ENCODE measurements at regions not wholly inside any gene's neighbourhood (a gene's known extent, or its start where the extent isn't known, plus 50 kb on each side); places are given as distances from the start of the nearest gene placed in this dataset.
A peak's percentile ranks its signal among the peaks of the same experiment; 100 is the strongest.

DNA sequence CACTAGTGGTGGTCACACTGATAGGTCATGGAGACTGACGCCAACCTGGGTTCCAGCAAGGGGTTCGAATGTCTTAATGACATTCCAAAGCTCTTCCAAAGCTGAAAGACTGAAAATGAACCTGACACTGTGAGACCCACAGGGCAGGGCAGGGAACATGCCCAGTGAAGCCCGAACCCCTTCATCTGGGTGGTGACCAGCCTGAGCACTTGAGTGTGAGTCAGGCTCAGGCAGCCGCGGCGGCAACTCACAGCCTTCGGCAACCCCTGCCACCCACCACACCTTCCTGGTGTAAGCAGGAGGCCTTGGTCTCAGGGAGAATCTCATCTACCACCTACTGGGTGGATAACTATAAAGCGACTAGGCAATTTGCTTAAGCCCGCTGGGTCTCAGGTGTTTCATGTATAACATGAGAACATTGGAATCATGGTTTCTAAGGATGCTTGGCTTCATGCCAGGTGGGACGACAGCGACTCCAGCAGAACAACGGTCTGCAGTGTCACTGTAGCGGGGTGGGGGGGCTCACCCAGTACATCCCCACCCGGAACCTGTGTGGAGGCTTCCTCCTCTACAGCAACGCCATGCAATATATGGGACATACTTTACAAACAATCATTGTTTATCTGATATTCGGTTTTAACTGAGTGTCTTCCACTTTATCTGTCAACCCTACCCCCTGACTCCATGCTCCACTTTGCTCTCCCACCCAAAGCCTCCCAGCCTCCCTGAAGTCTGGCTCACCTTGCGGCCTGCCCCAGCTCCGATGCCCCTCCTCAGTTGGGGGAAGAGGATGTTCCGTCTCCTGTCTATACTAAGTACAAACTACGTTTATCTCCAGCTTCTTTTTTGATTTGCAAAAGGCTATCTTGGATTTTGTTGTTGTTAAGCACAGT, 125.0 kb upstream of the MEF2A start:
- Histone ChIP-seq H3K27me3 (ENCODE audit: control insufficient read depth, insufficient read depth, low read length) (no peaks in the 10 kb centered on the region), H3K36me3 (replicated peaks; ENCODE audit: control insufficient read depth, insufficient read depth, low read length) (no peaks in the 10 kb centered on the region), H3K4me3 (ENCODE audit: insufficient read depth, low read depth, low read length) (no peak overlapping the region)
- DNase-seq: peak; percentile 15

DNA sequence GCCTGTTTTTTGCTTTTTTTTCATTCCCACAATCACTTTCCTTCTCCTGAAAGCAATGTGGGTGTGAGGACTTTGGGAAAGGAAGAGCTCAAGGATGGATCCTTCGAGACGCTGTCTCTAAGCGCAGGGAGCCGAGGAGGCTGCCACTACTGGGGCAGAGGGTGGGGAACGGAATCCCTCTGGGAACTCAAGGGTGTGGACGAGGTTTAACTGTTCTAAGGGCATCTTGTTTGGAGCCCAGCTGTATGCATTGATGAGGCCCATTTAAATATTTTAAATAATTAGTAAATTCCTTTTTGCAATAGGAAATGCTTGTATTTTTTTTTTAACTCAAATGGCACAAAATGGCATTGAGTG, 124.4 kb upstream of the MEF2A start:
- Histone ChIP-seq H3K4me3 (ENCODE audit: insufficient read depth, low read depth, low read length) (no peak overlapping the region), H3K27me3 (ENCODE audit: control insufficient read depth, insufficient read depth, low read length) (no peaks in the 10 kb centered on the region), H3K36me3 (replicated peaks; ENCODE audit: control insufficient read depth, insufficient read depth, low read length) (no peaks in the 10 kb centered on the region)
- peak; percentile 27 for DNase-seq

DNA sequence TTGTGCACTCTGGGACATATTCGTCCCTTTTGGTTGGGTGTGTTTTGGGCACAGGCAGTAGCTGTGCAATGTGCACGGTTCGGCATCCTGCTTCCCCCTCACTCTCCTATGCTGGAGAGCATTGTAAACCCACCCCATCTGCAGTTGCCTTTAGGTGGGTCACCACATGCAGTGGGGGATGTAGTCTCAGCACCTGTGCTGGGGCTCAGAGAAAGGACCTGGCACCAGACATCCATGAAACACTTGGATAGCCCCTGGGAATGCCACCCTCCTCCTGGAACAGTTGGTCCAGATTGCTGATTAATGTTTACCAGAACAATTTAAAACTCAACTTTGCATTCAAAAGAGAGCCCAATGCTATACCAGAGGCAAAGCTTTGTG, 123.9 kb upstream of the MEF2A start:
- Histone ChIP-seq H3K27me3 (ENCODE audit: control insufficient read depth, insufficient read depth, low read length) (no peaks in the 10 kb centered on the region), H3K36me3 (replicated peaks; ENCODE audit: control insufficient read depth, insufficient read depth, low read length) (no peaks in the 10 kb centered on the region), H3K4me3 (ENCODE audit: insufficient read depth, low read depth, low read length) (no peak overlapping the region)
- no peak for DNase-seq

DNA sequence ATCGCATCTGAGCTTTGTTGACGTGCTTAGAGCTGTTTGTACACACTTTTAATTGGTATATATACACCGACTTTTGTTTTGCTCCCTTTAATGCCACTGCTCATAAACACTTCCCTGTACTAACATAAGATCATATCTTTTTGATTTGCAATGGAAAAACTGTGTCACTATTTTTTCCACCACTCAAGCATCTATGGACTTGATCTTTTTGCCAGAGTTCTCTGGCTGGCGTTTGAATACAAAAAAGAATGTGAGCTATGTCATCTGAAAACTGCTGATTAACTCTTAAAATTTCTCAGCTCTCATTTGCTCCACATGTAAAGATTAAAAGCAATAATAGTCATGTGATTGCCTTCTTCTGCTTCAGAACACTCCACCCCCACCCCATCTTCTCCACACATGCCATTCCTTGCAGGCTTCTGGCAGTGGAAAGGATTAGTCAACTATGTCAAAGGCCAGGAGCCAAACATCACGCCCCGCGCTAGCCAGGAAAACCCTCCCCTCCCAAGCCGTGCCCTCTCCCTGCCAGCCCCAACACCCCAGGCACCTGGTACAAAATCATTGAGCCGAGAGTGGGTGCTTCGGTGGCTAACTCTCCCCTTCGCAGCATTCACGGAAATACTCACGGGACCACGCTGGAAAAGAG, 123.4 kb upstream of the MEF2A start:
- Histone ChIP-seq H3K4me3 (ENCODE audit: insufficient read depth, low read depth, low read length) (no peak overlapping the region), H3K36me3 (replicated peaks; ENCODE audit: control insufficient read depth, insufficient read depth, low read length) (no peaks in the 10 kb centered on the region), H3K27me3 (ENCODE audit: control insufficient read depth, insufficient read depth, low read length) (no peaks in the 10 kb centered on the region)
- peak; percentile 23 for DNase-seq

DNA sequence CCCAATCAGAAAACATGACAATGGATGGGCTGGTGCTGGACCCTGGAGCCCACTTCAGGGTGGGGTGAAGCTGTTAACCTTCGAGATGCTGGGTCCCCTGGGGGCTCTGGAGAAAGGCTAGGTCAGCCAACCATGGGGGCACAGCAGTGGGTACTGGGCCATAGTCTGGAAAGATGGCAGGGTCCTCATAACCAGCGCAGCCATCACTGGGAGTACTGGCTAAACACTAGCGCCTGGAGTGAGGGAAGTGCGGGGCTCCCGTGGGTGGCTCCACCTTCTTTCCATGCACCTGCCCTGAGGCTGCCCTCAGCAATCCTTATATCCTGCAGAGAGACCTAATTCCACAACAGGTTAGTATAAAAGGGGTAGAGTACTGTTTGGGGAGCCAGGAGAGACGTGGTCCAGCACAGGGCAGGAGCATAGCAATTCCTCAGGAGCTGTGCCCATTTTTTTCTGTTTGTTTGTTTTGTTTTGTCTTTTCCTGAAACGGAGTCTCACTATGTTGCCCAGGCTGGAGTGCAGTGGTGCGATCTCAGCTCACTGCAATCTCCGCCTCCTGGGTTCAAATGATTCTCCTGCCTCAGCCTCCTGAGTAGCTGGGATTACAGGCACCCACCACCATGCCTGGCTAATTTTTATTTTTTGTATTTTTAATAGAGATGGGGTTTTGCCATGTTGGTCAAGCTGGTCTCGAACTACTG, 122.6 kb upstream of the MEF2A start:
- Histone ChIP-seq H3K27me3 (ENCODE audit: control insufficient read depth, insufficient read depth, low read length) (no peaks in the 10 kb centered on the region), H3K4me3 (ENCODE audit: insufficient read depth, low read depth, low read length) (no peak overlapping the region), H3K36me3 (replicated peaks; ENCODE audit: control insufficient read depth, insufficient read depth, low read length) (no peaks in the 10 kb centered on the region)
- peak; percentile 19 for DNase-seq

DNA sequence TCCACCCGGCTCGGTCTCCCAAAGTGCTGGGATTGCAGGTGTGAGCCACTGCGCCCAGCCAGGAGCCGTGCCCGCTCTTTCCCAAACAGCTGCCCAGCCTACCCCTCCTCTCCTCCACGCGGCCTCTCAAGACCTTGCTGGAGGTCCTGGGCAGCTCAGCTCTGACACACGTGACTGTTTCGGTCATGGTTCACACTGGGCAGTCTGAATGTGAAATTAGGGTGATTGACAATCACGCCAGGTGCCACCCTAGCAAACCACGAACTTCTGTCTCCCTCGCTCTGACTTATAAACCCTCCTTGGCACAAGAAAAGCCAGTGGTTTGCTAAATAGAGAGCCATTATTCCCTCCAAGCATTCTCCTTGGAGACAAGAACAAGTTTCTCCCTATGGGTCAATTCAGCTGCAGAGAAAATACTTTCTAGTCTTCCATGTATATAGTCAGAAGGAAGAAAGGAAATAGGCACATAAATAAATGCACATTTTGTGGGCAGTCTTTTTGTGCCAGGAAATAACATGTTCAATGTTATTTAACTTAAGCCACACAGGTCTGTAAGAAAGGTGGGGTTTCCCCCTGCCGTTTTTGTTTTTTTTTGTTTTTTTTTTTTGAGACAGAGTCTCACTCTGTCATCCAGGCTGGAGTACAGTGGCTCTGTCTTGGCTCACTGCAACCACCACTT, 121.9 kb upstream of the MEF2A start:
- no peaks in the 10 kb centered on the region for H3K27me3 ChIP-seq (ENCODE audit: control insufficient read depth, insufficient read depth, low read length)
- H3K4me3 ChIP-seq (ENCODE audit: insufficient read depth, low read depth, low read length): no peak overlapping the region
- H3K36me3 ChIP-seq (replicated peaks; ENCODE audit: control insufficient read depth, insufficient read depth, low read length): no peaks in the 10 kb centered on the region
- DNase-seq: no peak

DNA sequence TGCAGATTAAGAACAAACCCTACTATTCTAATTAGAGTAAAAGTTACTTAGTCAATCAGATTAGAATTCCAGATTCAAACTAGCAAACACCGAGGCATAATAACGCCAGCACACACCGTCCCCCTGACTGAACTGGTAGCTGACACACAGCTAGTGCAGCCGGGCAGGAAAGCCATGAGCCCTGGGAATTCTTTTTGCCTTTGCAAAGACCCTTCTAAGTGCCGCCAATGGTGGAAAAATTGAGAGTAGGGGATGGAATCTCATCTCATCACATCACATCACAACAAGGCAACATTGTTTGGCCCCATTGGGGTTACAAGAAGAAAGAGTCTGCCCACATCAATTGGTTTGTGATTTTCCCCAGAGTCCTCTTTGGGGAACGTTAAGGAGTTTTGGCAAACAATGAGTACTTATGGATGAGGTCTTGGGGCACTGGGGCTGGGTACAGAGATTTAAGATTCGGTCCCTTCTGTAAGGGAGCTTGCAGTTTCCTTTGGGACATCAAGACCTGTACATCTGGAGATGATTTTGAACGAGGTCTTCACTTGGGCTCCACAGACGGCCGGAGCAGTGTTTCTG, 120.4 kb upstream of the MEF2A start:
- DNase-seq: no peak
- H3K36me3 ChIP-seq (replicated peaks; ENCODE audit: control insufficient read depth, insufficient read depth, low read length): no peaks in the 10 kb centered on the region

DNA sequence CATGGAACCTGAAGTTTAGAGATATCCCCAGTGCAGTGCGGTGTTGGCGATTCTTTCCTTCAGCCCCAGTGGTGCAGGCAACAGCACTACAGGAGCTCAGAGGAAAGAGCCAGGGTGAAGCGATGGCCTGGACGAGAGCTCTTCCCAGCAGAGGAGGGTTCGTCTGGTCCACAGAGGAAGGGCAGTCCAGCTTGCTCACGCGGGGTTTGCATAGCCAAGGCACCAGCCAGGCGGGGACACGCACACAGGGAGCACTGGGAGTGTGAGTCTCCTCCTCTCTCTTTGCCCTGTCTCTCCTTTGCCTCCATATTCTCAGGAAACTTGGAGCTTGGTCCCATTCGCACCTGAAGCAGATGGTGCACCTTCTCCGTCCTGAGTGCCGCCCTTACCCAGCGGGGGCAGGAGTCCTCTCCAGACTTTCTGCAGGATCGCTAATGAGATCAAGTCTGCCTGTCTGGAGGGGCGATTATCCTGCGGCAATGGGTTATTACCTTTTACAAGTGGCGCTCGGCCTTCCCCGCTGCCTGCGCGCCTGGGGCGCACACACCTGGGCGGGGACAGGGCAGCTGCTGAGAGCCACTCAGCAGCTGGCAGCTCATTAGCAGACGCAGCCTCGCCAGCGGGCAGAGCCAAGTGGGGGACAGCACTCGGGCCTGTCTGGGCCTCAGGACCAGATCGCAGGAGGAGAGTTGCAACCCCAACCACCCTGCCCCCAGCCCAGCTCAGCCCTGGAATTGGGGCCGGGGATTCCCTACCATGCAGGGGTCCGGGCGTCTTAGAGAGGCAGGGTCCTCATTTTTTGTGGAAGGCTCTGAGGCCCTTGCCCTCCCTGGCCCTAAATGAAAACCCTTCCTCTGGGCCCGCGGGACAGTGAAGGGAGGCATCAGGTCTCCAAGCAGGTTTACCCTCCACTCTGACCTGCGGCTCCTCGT, 119.0 kb upstream of the MEF2A start:
- Histone ChIP-seq H3K27me3 (ENCODE audit: control insufficient read depth, insufficient read depth, low read length) (no peaks in the 10 kb centered on the region), H3K36me3 (replicated peaks; ENCODE audit: control insufficient read depth, insufficient read depth, low read length) (no peaks in the 10 kb centered on the region), H3K4me3 (ENCODE audit: insufficient read depth, low read depth, low read length) (no peak overlapping the region)
- peak; percentile 52 for DNase-seq

More for the DNA sequence above, 120.4 kb upstream of the MEF2A start:
- Histone ChIP-seq H3K4me3 (ENCODE audit: insufficient read depth, low read depth, low read length) (no peak overlapping the region), H3K27me3 (ENCODE audit: control insufficient read depth, insufficient read depth, low read length) (no peaks in the 10 kb centered on the region)

DNA sequence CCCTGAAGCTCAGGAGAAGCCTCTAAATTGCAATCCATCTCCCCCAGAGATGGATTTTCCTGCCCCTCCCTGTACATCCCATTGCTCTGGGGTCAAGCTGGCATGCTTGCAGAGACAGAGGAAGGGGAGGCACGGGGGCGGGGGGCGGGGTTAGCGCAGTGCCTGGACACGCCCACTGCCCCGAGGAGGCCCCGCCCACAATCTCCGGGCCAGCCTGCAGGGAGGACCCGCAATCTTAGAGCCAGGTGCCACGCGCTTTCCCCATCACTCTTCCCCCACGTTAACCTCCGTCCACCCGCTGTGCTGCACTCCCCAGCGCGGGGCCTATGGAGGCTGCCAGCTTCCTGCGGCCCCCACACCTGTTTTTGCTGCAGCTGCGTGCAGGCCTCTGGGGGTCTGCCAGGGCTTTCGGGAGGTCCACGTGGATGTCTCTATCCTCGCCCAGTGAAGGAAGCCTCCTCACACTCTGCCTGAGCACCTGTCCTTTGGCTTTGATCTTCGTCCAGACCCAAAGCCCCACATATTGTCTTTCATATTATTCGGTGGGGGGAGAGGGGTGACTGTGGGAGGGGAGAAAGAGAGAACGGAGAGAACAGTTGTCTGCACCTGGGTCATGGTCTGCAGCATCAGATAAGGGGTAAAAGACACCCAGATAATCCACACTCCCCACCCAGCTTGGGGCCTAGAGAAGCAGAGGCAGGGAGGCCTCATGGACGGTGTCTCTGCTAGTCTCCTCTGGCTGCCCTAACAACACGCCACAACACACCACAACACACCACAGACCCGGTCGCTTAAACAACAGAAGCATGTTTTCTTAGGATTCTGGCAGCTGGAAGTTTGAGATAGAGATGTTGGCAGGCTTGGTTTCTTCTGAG, 118.0 kb upstream of the MEF2A start:
- Histone ChIP-seq H3K27me3 (ENCODE audit: control insufficient read depth, insufficient read depth, low read length) (no peaks in the 10 kb centered on the region), H3K4me3 (ENCODE audit: insufficient read depth, low read depth, low read length) (no peak overlapping the region), H3K36me3 (replicated peaks; ENCODE audit: control insufficient read depth, insufficient read depth, low read length) (no peaks in the 10 kb centered on the region)
- DNase-seq: peak; percentile 96

DNA sequence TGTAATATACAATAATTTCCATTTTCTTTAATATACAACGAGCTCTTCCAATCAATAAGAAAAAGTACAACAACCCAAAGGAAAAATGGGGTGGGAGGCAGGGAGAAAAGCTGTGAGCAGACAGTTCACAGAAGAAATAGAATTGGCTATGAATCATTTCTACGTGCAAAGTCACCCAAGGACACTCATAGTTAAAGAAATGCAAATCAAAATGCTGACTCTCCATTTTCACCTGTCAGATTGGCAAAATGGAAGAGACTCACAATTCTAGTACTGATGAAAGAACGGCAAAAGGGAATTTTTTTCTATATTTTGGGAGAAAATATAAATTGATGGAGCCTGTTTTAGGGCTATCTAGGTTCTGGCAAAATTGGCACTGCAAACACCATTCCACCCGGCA, 116.3 kb upstream of the MEF2A start:
- H3K4me3 ChIP-seq (ENCODE audit: insufficient read depth, low read depth, low read length): no peak overlapping the region
- DNase-seq: no peak
- H3K27me3 ChIP-seq (ENCODE audit: control insufficient read depth, insufficient read depth, low read length): no peaks in the 10 kb centered on the region
- no peaks in the 10 kb centered on the region for H3K36me3 ChIP-seq (replicated peaks; ENCODE audit: control insufficient read depth, insufficient read depth, low read length)

DNA sequence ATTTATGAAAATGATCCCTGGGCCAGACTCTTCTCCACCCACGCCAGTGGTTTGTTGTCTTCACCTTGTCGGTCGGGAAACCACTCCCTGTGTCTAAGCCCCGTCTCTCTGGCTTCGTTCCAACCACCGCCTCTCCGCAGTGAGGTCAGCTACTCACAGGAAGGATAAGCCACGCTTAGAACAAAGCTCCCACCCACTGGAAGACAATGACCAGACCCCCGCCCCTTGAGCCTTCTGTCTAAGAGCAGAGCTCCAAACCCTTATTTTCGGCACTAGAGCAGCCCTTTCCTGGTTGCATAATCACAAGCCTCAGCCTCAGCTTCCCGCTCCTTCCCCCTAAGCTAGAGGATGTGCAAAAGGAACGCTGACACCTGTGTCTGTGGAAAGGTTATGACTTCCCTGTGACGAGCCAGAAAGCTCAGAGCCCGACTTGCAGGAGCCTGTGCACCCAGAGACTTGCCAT, 114.9 kb upstream of the MEF2A start:
- Histone ChIP-seq H3K36me3 (replicated peaks; ENCODE audit: control insufficient read depth, insufficient read depth, low read length) (no peaks in the 10 kb centered on the region), H3K4me3 (ENCODE audit: insufficient read depth, low read depth, low read length) (no peak overlapping the region), H3K27me3 (ENCODE audit: control insufficient read depth, insufficient read depth, low read length) (no peaks in the 10 kb centered on the region)
- peak; percentile 17 for DNase-seq

DNA sequence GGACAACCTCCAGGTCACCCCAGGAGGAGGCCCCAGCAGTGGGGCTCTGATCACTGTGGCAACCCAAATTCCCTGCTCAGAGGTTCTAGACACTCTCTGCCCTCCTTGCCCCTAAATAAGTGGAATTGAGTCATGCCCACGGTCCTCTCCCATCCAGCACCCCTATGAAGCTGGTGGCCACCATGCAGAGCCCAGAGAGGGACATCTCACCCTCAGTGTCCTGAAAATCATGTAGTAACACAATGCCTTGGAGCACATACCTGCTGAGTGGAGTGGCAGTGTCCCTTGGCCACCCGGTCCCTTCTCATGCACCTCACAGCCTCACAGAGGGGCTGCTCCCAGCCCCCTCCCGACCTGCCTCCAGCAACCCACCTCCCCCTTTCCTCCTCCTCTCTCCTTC, 114.3 kb upstream of the MEF2A start:
- Histone ChIP-seq H3K36me3 (replicated peaks; ENCODE audit: control insufficient read depth, insufficient read depth, low read length) (no peaks in the 10 kb centered on the region), H3K27me3 (ENCODE audit: control insufficient read depth, insufficient read depth, low read length) (no peaks in the 10 kb centered on the region), H3K4me3 (ENCODE audit: insufficient read depth, low read depth, low read length) (no peak overlapping the region)
- no peak for DNase-seq

DNA sequence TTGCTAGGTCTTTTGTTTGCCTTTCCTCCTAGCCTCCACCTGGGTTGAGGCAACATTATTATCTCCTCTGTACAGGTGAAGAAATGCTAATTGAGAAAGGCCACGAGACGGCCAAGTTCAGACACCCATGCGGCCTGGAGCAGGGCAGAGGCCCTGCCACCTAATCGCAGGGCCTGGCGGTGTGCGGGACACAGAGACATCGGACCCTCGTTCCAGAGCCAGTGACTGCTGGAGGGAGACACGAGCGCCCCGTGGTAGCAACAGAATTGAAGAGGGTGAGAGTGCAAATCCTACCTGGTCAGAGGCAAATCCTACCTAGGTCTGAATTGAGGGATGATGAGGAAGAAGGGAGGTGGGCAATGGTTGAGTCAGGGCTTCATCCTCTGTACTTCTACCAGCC, 113.8 kb upstream of the MEF2A start:
- no peaks in the 10 kb centered on the region for H3K36me3 ChIP-seq (replicated peaks; ENCODE audit: control insufficient read depth, insufficient read depth, low read length)
- peak; percentile 18 for DNase-seq
- H3K27me3 ChIP-seq (ENCODE audit: control insufficient read depth, insufficient read depth, low read length): no peaks in the 10 kb centered on the region
- H3K4me3 ChIP-seq (ENCODE audit: insufficient read depth, low read depth, low read length): no peak overlapping the region
